ENCODE measurements at regions not wholly inside any gene's neighbourhood (a gene's known extent, or its start where the extent isn't known, plus 50 kb on each side); places are given as distances from the start of the nearest gene placed in this dataset.

- TF ChIP-seq FOXM1 (IDR thresholded peaks at IDR 0.05; ENCODE audit: borderline replicate concordance) (no peak), CTBP1 (IDR thresholded peaks at IDR 0.05; ENCODE audit: borderline replicate concordance) (no peak), SUZ12 (IDR thresholded peaks at IDR 0.05) (no peak)
Measured at GRCh38 chr17:73936908-73937627, 266.4 kb upstream of the RPL38 start.

Data from HEK293T (cell line).